ENCODE measurements at regions not wholly inside any gene's neighbourhood (a gene's known extent, or its start where the extent isn't known, plus 50 kb on each side); places are given as distances from the start of the nearest gene placed in this dataset.

DNA sequence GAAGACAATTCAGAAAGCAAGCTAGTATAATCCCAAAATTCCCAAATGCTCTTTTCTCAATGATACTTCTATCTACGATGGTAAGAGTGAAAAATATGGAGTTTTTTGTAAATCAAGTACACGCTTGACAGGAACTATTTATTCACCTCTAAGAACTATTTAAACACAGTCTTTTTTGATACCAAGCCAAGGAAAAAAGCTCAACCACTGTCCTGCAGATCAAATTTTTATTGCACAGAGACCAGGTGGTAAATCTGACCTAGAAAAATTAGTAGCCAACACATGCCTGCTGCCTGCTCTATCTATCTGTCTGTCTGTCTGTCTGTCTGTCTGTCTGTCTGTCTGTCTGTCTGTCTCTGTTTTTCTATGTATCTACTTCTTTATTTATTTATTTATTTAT lies 292.2 kb downstream of the MZT1 start:
- 60% methylated on average over 2 of the region's 2 CpGs for WGBS
- no peak for DNase-seq (ENCODE audit: extremely low spot score)
- no peaks in the 10 kb centered on the region for H3K36me3 ChIP-seq (ENCODE audit: insufficient read depth)
- H3K27ac ChIP-seq (ENCODE audit: low read depth): no peak overlapping the region
- no peak overlapping the region for H3K4me3 ChIP-seq (ENCODE audit: low read depth, low read length)
- no peaks in the 10 kb centered on the region for H3K4me1 ChIP-seq (ENCODE audit: insufficient read depth)

DNA sequence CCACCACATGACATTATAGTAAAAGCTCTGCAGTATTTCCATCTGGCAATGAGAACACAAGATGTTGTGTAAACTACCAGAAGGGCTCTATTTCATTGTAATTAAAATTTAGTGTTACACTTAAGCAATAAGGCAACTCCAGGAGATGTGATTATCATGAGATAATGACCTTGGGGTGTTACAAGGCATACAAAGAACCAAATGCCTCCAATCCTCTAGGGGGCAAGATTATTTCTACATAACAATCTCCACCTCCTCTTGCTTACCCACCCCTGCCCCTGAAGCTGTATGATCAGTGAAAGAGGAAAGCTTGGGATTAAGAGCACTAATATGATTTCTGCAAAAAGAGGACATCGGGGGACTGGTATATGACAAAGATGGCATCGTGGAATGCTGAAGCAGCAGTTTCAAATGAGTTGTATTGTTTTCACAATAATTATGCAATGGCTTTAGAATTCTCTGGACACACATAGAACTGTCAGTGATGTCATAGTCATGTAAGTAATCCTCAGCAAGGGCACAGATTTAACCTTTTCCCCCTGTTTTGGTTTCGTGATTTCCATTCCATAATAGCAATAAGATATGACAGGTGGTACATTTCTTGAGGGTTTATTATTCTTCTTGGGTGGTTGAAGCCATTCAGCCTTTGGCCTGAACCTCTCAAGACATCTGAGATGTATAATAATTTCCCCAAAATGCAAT lies 295.3 kb downstream of the MZT1 start:
- 66% methylated on average over 3 of the region's 3 CpGs for WGBS
- no peak for DNase-seq (ENCODE audit: extremely low spot score)
- no peaks in the 10 kb centered on the region for H3K36me3 ChIP-seq (ENCODE audit: insufficient read depth)
- H3K27ac ChIP-seq (ENCODE audit: low read depth): no peak overlapping the region
- H3K4me3 ChIP-seq (ENCODE audit: low read depth, low read length): no peak overlapping the region
- H3K4me1 ChIP-seq (ENCODE audit: insufficient read depth): no peaks in the 10 kb centered on the region

DNA sequence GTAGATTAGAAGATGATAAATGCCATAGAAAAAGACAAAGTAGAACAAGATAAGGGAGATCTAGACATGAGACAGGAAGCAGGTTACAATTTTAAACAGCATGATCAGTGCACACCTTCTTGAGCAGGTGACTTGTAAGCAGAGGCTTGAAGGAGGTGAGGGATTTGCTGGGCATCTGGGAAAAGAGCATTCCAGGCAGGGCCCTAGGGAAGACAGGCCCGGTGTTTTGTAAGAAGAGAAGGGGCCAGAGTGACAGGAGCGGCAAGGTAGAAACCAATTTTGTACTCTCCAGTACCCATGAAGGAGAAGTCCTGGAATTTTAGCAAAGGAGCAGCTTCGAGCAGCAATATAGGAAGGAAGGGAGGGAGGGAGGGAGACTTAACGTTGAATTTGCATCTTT lies 296.5 kb downstream of the MZT1 start:
- Histone ChIP-seq H3K36me3 (ENCODE audit: insufficient read depth) (no peaks in the 10 kb centered on the region), H3K4me1 (ENCODE audit: insufficient read depth) (no peaks in the 10 kb centered on the region), H3K4me3 (ENCODE audit: low read depth, low read length) (no peak overlapping the region), H3K27ac (ENCODE audit: low read depth) (no peak overlapping the region)
- DNase-seq (ENCODE audit: extremely low spot score): no peak
- WGBS: 64% methylated on average over 4 of the region's 4 CpGs

DNA sequence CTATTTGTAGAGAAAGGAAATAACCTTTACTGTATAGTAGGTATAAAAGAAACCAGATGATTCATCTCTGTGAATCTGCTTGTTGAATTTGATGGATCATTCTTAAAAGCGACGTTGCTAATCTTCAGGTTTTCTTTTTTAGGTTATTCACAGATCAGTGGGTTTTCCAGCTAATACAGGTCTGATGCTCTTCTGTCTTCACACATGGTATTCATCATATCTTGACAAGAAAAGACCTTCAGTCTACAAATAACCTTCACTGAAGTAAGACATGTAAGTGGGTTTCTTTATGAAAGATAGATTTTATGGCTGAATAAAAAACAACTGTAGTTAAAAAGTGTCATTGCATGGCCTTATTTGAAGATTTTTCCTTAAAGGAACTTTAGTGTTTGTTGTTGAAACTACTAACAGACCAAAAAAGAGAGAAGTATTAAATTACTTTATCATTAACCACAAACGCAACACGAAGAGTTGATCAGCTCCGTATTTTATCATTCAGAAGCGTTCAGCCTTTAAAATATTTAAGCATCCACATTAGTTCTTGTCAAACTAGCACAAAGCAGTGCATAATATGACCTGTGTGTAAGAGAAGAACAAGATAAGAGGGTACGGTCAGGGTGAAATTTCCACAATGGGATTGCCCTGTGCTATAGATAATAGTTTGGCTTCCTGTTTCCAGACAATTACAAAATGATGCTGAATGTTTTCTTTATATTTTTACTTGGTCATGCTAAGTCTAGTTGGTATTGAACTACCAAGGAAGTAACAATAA lies 299.5 kb downstream of the MZT1 start:
- 60% methylated on average over 7 of the region's 7 CpGs for WGBS
- Histone ChIP-seq H3K36me3 (ENCODE audit: insufficient read depth) (no peaks in the 10 kb centered on the region), H3K4me3 (ENCODE audit: low read depth, low read length) (no peak overlapping the region), H3K4me1 (ENCODE audit: insufficient read depth) (no peaks in the 10 kb centered on the region), H3K27ac (ENCODE audit: low read depth) (no peak overlapping the region)
- no peak for DNase-seq (ENCODE audit: extremely low spot score)

DNA sequence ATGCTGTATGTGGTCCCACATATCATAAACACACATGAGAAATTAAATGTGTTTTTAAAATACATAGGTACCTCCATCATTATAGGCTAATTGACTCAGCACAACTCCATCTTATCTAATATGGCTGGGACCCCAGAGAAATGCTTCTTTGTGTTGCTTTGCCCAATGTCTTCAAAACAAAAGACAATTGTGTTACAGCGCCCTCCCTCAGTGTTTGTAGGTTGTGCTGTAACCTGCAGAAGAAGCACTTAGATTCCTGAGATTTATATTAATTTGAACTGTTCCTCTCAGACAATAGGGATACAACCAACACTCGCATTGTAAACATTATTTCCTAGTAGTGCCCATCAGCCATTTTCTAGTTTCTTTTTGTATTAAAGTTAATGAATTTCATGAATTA lies 303.4 kb downstream of the MZT1 start:
- no peak overlapping the region for H3K27ac ChIP-seq (ENCODE audit: low read depth)

DNA sequence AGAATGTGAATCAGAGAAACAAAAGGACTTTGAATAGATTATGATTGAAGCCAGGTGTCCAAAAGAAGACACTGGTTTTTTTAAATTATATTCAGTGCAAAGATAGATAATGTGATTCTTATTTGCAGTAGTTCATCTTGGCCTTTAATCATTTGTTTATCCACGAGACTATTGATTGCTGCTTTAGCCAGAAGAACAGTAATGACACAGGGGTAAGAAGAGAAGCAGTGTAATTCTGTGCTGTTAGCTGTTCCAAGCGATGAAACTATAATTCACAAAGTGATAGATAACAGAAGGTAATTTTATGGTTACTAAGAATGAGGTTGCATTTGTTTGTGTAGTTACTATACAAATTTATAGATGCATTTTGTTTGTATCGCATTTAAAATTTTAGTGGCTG lies 311.6 kb downstream of the MZT1 start:
- Histone ChIP-seq H3K36me3 (ENCODE audit: insufficient read depth) (no peaks in the 10 kb centered on the region), H3K27ac (ENCODE audit: low read depth) (no peak overlapping the region), H3K4me3 (ENCODE audit: low read depth, low read length) (no peak overlapping the region), H3K4me1 (ENCODE audit: insufficient read depth) (no peaks in the 10 kb centered on the region)
- no peak for DNase-seq (ENCODE audit: extremely low spot score)
- 71% methylated on average over 3 of the region's 3 CpGs for WGBS

More for the DNA sequence above, 303.4 kb downstream of the MZT1 start:
- DNase-seq (ENCODE audit: extremely low spot score): no peak
- no peak overlapping the region for H3K4me3 ChIP-seq (ENCODE audit: low read depth, low read length)
- no peaks in the 10 kb centered on the region for H3K4me1 ChIP-seq (ENCODE audit: insufficient read depth)
- no peaks in the 10 kb centered on the region for H3K36me3 ChIP-seq (ENCODE audit: insufficient read depth)
- WGBS: 89% methylated on average over 2 of the region's 2 CpGs

DNA sequence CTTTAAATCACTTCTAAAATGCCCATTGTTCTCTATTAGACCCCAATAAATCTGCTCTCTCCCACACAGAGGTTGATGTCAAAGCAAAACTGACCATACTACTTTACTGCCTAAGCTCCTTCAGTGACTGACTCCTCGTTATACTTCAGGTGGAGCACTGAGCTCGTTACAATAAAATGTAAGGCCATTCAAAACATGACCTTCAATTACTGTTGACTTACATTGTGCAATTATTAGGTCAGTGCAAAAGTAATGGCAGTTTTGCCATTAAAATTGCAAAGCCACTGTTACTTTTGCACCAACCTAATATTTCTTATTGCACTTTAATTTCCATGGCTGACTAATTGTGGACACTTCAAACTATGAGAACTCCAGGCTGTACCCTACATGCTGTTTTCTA lies 314.9 kb downstream of the MZT1 start:
- Histone ChIP-seq H3K4me3 (ENCODE audit: low read depth, low read length) (no peak overlapping the region), H3K36me3 (ENCODE audit: insufficient read depth) (no peaks in the 10 kb centered on the region), H3K4me1 (ENCODE audit: insufficient read depth) (no peaks in the 10 kb centered on the region), H3K27ac (ENCODE audit: low read depth) (no peak overlapping the region)
- 75% methylated on average over 2 of the region's 2 CpGs for WGBS
- DNase-seq (ENCODE audit: extremely low spot score): no peak

DNA sequence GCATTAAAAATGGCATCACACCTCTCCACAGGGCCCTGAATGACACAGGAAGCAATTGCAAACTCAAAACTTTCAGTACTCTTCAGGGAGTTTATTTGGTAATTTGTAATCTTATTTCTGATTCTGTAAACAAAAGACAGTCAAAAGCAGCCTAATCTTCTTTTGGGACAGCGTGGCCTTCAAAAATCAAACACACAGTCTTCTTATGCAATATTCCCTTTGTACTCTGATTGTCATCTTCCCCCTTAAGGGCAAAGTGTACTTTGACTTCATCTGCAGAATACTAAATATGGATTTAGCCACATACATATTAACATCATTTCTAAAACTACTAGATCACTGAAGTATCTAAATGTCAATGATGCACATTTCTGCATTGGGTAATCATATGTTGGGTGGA lies 322.0 kb downstream of the MZT1 start:
- Histone ChIP-seq H3K4me3 (ENCODE audit: low read depth, low read length) (no peak overlapping the region), H3K36me3 (ENCODE audit: insufficient read depth) (no peaks in the 10 kb centered on the region), H3K27ac (ENCODE audit: low read depth) (no peak overlapping the region), H3K4me1 (ENCODE audit: insufficient read depth) (no peaks in the 10 kb centered on the region)
- WGBS: 61% methylated on average over 1 of the region's 1 CpG
- DNase-seq (ENCODE audit: extremely low spot score): no peak

DNA sequence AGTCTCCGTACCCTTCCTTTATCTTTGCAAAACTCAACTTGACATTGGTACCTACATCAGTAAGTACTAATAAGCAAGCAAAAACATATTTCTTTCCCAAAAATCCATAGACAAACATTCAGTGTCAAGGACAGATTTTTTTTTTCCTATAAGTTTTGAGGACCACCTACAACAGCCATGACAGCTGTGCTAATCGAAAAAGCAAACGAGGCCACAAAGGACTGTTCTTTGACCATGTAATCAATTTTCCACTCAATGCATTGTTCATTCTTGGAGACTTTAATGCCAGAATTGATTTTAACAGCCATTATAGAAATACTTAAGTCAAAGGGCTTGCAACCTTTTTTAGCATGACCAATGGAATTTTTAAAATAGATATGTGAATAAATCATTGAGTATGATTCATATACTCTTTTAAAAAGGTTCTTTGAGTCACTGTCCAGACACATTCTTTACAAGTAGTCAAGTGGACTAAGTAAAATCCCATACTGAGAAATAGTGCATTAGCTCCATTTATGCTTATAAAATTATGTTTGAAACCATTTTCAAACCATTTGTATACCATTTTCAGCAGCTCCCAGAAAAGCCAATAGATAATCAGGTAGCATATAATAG lies 323.9 kb downstream of the MZT1 start:
- WGBS: 86% methylated on average over 3 of the region's 3 CpGs
- H3K4me3 ChIP-seq (ENCODE audit: low read depth, low read length): no peak overlapping the region
- H3K27ac ChIP-seq (ENCODE audit: low read depth): no peak overlapping the region
- H3K36me3 ChIP-seq (ENCODE audit: insufficient read depth): no peaks in the 10 kb centered on the region
- no peak for DNase-seq (ENCODE audit: extremely low spot score)
- H3K4me1 ChIP-seq (ENCODE audit: insufficient read depth): no peaks in the 10 kb centered on the region

DNA sequence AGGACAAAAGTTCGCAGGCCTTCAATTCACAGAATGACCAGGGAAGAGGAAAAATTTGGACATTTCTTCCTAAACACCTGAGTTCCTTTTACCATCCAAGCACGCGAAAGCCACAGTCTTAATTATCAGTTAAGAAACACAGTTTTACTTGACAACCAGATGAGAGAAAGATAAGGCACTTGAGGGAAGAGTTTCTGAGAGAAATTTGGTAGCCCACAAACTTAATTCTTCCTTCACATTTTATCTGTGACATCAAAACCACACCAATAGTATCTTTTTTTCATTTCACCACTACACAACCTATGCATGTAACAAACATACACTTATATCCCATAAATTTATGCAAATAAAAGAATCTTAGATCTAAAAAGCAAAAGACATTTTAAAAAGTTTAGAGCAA lies 326.6 kb downstream of the MZT1 start:
- Histone ChIP-seq H3K36me3 (ENCODE audit: insufficient read depth) (no peaks in the 10 kb centered on the region), H3K27ac (ENCODE audit: low read depth) (no peak overlapping the region), H3K4me3 (ENCODE audit: low read depth, low read length) (no peak overlapping the region), H3K4me1 (ENCODE audit: insufficient read depth) (no peaks in the 10 kb centered on the region)
- WGBS: 87% methylated on average over 3 of the region's 3 CpGs
- no peak for DNase-seq (ENCODE audit: extremely low spot score)

DNA sequence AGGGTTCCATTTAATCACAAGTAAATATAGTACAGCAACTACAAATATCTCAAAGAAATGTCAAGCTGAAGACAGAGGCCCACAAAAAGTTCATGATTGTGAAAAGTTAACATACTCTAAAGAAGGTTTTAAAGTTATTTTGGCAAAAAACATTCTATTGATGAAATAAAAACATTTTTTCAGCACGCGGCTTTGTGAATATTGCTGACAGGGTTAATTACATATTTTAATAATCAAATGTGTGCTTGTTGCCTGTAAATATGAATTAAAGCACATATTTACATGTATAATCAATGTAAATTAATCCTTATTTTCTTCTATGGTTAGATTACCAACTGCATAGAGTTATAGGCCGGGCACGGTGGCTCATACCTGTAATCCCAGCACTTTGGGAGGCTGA lies 328.1 kb downstream of the MZT1 start:
- Histone ChIP-seq H3K4me3 (ENCODE audit: low read depth, low read length) (no peak overlapping the region), H3K27ac (ENCODE audit: low read depth) (no peak overlapping the region), H3K4me1 (ENCODE audit: insufficient read depth) (no peaks in the 10 kb centered on the region), H3K36me3 (ENCODE audit: insufficient read depth) (no peaks in the 10 kb centered on the region)
- WGBS: 96% methylated on average over 4 of the region's 4 CpGs
- DNase-seq (ENCODE audit: extremely low spot score): no peak

DNA sequence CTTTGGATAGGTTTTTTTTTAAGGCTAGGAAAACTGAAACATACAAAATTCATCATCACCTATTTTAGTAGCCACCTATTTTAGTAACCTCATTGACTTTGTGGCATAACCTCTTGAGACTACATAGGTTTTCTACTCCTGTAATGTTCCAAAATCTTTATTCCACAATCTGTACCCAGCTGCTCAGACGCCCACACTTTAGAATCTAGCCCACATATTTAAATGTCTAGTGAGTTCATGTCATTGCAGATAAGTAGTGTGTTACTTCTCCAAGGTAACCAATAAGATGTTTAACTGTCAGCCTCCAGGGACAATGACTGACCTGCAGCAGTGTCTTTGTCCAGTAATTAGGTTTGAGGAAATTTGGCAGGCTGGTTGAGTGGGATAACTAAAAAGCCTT lies 330.2 kb downstream of the MZT1 start:
- no peaks in the 10 kb centered on the region for H3K36me3 ChIP-seq (ENCODE audit: insufficient read depth)
- H3K27ac ChIP-seq (ENCODE audit: low read depth): no peak overlapping the region
- WGBS: 73% methylated on average over 1 of the region's 1 CpG
- no peak overlapping the region for H3K4me3 ChIP-seq (ENCODE audit: low read depth, low read length)
- no peak for DNase-seq (ENCODE audit: extremely low spot score)
- no peaks in the 10 kb centered on the region for H3K4me1 ChIP-seq (ENCODE audit: insufficient read depth)

DNA sequence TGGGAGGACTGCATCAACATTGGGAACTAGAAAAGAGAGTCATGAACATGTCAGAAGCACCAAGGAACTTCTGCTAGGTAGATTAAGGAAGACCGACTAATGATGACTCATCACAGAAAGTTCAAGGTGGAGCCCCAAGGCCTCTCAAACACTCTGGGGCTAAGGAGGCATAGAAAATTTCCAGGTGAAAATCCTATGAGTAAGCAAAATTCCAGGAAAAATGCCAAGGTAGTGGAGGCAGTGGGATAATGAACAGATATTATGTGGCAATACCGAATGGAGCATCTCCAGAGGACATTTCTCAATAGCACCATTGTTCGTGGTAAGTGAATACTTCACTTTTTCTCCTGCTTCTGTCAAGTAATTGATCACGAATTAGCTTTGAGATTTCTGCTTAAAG lies 336.5 kb downstream of the MZT1 start:
- 90% methylated on average over 4 of the region's 4 CpGs for WGBS
- no peak for DNase-seq (ENCODE audit: extremely low spot score)
- no peak overlapping the region for H3K4me3 ChIP-seq (ENCODE audit: low read depth, low read length)

DNA sequence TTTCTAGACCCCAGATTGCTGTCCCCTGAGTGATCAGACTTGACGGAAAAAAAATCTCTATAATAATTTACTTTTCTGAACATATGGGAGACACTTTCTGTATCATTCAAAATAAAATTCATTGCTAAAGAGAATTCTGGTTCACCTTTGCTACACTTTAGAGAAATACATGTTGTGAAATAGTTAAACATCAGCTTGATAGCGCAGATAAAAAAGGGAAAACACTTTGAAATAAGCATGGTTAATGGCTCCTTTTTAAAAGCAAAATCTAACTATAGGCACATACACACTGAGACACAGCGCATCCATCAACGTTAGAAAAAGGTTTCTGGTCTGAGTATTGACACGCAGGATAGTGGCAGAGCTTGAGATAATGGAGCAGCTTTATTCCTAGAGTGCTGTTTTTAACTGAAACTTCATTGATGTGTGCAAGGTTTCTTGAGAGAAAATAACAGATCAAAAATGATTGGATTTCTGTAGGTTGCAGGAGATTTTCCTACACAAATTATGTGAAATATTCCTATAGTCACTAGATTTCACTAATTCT lies 341.2 kb downstream of the MZT1 start:
- no peaks in the 10 kb centered on the region for H3K4me1 ChIP-seq (ENCODE audit: insufficient read depth)
- WGBS: 88% methylated on average over 5 of the region's 5 CpGs
- no peak for DNase-seq (ENCODE audit: extremely low spot score)
- no peaks in the 10 kb centered on the region for H3K36me3 ChIP-seq (ENCODE audit: insufficient read depth)
- H3K27ac ChIP-seq (ENCODE audit: low read depth): no peak overlapping the region
- no peak overlapping the region for H3K4me3 ChIP-seq (ENCODE audit: low read depth, low read length)

More for the DNA sequence above, 336.5 kb downstream of the MZT1 start:
- no peak overlapping the region for H3K27ac ChIP-seq (ENCODE audit: low read depth)
- H3K36me3 ChIP-seq (ENCODE audit: insufficient read depth): no peaks in the 10 kb centered on the region
- H3K4me1 ChIP-seq (ENCODE audit: insufficient read depth): no peaks in the 10 kb centered on the region
